GM18868 (cell line): ENCODE measurements at regions not wholly inside any gene's neighbourhood (a gene's known extent, or its start where the extent isn't known, plus 50 kb on each side); places are given as distances from the start of the nearest gene placed in this dataset.
A peak's percentile ranks its signal among the peaks of the same experiment; 100 is the strongest.

Experiments
- ATAC-seq: cut with Tn5 transposase; IDR thresholded peaks from one replicate; pipeline ENCODE4 v1.9.1; 2021; ENCODE audit warnings: mild to moderate bottlenecking, moderate library complexity; ENCODE audit not compliant: unreplicated experiment

DNA sequence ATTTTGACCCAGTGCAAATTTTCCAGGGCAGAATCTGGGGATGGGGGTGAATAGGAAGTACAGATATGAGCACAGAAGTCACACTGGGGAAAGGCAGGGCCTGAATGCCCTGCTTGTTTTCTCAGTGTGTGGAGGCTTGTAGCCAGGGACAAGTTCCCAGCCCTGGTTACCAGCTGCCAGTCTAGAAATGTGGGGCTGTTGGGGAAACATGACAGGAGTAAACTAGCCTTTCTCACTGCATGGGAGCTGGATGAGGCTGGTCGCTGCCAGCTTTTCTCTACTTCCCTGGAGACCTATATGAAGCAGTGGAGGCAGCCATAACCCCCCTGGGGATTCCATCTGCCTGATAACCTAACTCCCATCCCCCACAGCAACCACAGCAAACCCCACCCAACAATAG, 2267.7 kb downstream of the PCDH9 start:
- no peak for ATAC-seq

DNA sequence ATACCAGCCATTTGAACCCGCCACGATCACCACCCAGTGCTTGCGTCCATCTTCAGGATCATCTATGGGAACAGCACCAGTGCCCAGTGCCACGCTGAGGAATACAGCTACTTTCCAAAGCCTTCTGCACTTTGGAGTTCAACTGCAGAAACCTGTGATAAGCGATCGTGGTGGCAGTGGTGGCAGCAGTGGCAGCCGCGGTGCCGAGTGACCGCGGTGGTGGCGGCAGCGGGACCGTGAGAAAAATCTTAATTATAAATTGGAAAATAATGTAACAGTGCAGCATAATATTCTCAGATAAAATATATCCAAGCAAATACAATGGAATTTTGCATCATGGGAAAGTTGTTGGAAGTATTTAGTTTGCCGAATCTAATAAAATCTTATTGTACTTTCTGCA, 2270.9 kb downstream of the PCDH9 start:
- ATAC-seq, result no peak

DNA sequence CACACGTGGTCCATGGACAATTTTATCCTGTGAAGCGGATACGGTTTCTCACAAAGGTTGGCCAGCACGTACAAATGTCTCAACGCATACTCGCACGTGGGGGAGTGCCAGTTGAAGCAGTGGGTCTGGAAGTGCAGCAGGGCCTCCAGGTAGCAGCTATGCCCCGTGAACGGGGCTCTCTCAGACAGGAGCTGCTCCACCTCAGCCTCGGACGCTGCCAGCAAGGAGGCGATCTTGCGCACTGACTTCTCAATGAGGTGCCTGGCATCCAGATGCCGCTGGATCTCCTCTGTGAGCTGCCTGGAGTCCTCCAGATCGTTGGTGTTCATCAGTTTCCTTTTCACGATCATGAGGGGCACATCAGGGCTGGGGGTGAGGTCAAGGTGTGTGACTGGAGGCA, 2272.0 kb downstream of the PCDH9 start:
- ATAC-seq, result no peak

DNA sequence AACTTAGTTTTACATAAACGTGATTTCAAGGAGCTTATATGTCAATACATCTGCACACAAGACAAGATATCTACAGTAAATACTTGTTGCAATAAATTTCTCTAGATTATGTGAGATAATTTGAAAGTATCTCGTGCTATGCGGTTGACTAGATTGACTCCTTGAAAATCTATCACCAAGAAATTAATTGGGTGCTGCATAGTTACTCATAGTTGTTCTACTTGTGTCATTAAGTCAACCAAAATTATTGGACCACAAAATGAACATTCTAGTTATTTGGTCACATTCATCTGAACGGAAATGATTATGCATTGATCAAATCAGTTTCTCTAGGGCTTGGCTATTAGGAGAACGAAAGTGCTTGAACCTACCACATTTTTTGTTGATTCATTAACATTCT, 2291.5 kb downstream of the PCDH9 start:
- ATAC-seq, result no peak

DNA sequence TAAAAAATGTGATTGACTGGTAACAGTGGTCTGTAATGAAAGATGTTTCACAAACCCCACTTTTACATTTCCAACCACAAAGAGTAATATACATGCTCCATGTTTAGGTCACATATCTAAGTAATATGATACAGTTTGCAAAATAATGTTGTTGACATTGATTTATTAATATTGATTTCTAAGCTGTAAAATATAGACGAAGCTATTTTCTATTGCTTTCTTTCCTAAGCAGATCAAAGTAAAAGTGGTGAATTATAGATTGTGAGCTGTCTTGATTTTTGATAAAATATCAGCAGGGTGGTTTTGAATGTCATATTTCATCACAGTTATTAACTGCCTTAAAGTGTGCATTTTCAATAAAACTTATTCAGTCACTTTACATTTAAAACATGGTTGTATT, 2292.8 kb downstream of the PCDH9 start:
- no peak for ATAC-seq

DNA sequence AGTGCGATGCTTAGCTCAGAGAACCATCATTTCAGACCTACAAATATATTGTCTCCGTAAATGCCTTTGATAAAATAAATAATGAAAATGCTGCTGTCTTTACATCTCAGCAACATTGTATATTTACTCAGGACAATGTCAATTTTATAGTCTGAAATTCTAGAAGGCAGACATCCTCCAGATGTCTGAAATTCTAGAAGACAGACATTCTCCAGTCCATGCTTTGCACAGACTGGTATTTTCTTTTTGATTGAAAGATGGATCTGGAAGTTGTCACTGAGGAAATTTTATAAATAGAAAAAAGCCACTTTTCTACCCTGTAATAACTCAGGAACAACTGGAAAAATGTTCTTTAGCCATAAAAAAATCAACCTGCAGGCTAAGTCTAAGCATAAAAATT, 2293.3 kb downstream of the PCDH9 start:
- no peak for ATAC-seq

DNA sequence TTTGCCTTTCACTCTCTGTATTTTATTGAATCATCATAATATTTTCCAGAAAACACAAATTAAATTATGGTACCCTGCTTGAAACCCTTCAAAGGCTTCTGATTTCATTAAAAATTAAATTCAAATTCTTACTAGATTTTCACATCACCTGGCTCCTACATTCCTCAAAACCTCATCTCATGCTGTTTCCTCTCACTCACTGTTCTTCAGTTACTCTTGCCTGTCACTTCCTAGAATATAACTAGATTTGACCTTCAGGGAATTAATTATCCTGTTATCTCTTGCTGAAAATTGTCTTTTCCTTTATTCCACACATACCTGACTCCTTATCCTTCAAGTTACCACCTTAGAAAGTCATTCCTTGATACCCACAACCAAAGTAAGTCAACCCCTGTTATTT, 2294.7 kb downstream of the PCDH9 start:
- ATAC-seq, result no peak

DNA sequence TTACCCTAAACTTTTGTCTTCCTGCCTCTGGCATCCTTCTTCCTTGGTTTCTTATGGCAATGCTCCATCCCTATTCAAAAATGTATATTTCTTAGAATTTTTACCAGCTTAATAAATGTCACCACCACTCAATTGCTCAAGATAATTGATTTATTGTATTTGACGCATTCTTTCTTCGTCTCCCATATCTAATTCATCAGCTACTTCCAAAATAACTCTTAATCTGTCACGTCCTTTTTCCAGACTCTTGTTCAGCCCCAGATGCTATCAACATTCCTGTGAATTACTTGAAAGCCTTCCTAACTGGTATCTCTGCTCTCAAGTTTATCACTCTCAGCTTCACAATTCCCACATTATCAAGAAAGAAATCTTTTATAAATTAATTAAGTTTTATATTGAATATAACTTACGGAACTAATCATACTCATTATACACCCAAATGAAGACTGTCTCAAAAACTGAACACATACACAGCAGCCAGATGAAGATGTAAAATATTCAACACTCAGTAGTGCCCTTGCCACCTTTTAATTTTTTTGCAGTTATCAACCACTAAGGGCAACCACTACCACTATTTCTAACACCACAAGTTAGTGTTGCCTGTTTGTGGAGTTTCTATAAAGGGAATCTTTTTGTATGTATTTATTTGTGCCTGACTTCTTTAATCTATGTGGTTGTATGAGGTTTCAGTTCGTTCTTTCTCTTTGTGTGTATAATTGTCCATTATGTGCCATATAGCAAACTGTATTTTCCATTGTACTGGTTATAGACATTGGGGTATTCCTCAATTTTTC, 2295.4 kb downstream of the PCDH9 start:
- ATAC-seq, result no peak

DNA sequence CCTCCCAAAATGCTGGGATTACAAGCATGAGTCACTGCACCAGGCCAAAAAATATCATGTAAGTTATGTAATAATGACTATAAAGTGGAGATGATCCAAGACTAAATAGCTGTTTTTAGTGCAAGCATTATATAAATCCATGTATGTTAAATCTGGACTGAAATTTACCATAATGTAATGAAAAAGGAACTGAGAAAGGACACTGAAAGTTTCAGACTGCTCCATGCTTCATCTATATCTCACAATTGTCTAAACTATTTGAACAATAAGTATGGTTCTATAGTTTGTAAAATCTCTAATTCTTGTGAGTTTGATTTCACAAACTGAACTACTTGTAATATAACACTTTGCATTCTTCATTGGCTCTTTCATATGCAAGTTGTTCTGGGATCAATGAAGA, 2299.5 kb downstream of the PCDH9 start:
- peak; percentile 50 for ATAC-seq

DNA sequence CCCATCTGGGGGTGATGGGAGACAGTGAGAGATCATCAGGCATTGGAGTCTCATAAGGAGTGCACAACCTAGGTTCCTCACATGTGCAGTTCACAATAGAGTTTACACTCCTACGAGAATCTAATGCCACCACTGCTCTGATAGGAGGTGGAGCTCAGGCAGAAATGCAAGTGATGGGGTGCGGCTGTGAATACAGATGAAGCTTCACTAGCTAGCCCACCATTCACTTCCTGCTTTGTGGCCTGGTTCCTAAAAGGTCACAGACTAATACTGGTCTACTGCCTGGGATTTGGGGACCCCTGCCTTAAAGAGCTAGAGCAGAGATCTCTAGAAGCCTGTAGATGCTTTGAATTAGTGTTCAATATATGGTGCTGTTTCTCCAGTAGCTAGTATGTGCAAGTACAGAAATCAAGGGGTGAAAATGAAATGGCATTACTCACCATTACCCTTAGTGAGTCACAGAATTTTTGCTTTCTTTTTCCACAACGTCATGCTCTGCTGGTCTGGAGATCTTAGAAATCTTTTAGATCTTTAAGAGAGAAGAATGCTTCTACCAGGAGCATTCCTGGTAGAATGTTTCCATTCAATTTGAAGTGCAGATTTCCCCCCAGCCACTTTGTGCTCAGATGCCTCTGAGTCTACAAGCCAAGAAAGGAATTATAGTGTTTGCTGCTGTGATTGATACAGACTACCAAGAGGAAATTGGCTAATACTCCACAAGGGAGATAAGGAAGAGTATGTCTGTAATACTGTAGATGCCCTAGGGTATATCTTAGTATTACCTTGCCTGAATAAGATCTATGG, 2301.2 kb downstream of the PCDH9 start:
- peak; percentile 86 for ATAC-seq

DNA sequence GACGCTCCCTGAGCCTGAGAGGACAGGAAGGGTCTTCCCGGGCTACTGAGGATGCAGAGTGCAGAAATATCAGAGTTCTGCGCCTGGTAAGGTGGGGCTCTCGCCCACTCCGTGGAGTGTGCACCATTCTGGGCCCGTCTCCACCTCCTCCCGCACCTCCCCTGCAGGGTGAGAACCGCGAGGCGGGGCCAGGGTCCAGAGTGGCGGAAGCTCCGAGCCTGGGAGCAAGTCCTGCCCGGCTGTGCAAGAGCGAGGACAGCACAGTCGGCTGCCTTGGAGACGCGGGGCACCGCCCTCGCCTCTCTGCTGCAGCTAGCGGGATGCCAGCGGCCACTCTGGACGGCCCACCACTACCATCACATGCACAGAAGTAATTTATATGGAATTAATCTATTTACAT, 2304.4 kb downstream of the PCDH9 start:
- ATAC-seq, result no peak

DNA sequence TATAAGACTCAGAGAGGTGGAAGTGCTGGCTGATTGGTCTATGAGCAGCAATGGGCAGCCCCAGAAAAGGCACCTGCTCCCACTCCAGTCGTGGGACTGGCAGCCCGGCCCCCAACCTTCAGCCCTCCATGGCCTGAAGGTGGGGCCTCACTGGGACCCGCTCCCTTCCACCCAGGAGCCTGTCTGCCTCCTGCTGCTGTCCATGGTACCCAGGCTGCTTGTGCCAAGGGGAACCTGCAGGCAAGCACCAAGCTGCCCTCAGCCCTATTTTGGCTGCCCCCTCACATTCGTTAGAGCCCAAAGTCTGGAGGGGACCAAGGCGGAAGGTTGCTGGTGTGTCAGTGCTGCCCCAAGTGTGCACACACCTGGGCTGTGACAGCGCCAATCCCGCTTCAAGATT, 2304.9 kb downstream of the PCDH9 start:
- ATAC-seq, result no peak

DNA sequence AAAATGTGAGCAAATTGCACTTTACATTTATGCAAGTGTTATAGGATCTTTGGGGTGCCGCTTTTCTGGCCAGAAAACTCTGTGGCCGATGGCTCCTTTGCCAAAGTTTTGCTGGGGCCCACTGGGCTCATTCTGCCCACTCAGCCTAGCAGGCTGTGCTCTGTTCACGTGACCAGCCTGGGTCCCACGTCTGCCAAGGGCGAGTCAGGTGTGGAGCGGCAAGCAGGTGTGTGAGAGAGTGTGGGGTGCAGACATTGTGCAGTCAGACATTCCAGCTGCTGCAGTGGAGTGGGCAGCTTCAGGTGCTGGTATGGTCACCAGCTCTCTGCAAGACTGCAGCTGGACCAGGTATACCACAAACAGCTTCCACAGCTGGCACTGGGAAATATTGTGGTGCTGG, 2305.7 kb downstream of the PCDH9 start:
- ATAC-seq, result no peak

DNA sequence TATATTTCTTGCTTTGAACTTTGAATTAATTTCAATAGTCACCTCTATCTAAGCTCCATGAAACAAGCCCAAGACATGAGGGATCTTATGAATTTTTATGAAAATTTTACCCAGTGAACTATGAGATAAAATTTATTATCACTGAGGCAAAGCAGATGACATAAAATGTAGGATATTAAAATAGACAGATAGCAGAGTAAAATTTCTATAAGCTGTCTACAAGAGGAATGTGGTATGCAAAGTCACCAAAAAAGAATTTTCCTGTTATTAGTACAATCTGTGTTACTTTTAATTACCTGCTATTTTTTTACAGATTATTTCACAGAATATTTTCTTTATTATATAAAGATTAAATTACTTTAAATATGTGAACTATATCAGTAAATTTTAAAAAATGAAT, 2312.6 kb downstream of the PCDH9 start:
- no peak for ATAC-seq

DNA sequence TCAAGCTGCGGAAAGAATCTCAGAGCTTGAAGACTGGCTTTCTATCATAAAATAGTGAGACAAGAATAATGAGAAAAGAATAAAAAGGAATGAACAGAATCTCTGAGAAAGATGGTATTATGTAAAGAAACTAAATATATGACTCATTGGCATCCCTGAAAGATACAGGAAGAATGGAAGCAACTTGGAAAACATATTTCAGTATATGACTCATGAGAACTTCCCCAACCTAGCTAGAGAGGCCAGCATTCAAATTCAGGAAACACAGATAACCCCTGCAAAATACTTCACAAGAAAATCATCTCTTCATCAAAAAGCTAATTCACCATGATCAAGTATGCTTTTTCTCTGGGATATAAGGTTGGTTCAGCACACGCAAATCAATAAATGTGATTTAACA, 2318.0 kb downstream of the PCDH9 start:
- no peak for ATAC-seq

DNA sequence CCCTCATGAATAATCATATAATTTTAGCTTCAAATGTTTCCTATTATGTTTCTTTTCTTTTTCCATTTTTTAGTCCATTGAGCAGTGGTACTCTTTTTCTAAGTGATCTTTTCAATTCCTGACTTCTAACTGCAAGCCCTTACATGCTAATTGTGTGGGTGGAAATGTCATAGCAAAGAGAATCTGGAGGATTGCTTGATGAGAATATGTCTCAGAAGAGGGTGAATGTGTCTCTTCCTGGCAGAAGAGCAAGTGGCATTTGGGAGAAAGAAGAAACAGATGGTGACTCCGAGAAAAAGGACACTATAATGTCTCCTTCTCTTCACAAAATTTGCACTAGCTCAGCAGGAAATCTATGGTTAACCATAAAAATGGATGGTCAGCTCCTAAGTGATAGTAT, 2320.0 kb downstream of the PCDH9 start:
- ATAC-seq, result no peak

DNA sequence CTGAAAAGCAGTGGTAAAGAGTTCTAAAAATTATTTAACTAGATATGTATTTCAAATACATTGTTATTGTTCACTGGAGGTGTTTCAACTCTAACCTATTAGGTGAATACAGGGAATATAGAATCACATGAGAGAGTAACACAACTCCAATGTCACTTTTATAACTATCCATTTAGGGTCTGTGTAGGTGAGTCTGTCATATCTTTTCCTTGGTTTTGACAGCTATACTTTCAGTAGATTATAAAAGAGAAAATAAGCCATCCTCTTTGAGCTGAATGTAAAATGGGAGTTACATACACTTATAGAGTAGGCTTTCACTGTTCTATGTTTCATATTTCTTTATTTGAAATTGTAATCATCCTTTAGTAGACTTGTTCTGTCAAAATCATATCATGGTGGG, 2321.0 kb downstream of the PCDH9 start:
- no peak for ATAC-seq

DNA sequence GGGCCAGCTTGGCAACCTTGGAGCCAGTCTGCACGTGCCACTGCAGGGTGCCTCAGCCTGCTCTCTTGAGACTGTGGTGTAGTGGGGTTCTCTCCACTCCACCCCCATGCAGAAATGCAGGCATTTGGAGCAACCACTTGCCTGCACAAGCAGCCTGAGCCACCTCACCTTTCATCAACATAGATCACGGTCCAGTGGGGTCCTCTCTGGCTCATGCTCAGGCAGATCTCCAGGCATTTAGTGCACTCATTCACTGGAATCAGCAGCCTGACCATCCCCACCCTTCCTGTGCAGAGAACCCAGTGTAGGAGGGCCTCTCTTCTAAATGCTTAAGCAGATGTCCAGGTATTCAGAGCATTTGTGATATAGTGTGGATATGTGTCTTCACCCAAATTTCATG, 2330.1 kb downstream of the PCDH9 start:
- ATAC-seq, result no peak

DNA sequence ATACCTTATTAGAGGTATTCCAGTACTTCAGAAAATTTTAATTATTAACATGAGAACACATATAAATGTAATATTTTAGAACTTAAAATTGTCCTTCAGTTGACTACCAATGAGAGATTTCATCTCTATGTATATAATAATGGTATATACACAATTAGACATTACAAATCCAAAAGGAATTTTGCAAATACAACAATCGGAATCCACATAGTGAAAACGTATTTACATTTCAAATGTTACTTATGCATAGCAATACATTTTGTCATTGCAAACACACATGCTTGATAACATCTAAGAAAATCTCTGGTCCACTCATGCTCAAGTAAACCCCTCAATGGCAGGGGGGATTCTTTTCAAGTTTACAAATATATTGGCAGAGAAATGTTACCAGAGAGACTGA, 2345.2 kb downstream of the PCDH9 start:
- no peak for ATAC-seq

DNA sequence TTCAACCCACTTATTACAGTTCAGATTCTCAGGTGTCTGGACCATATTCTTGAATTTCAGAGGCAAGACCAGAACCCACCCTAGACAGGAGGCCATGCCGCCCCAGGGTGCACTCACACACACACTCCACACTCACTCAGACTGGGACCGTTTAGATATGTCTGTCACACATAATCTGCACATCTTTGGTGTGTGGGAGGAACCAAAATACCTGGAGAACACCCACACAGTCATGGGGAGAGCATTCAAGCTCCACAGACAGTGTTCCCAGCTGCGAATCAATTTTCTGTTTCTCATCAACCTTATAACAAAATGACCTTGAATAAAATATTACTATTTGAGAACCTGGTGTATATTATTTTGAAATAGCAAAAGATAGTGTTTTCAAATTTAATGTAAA, 2353.0 kb downstream of the PCDH9 start:
- ATAC-seq, result no peak

DNA sequence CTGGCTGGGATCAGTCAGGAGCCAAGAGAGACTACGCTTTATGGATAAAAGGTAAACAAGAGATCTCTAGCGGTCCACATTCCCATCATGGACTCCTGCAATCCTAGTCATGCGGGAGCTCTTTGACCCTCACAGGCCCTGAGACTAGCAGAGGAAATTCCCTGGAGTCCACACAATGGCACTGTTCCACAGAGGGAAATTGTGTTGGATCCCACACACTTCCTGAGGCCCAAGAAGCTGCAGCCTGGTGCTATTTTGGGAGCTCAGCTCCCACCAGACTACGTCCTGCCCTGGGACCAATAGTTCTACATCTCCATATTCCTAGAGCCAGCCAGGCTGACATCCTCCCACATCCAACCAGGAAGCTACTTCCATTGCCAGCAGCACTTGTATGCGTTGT, 2358.4 kb downstream of the PCDH9 start:
- no peak for ATAC-seq

DNA sequence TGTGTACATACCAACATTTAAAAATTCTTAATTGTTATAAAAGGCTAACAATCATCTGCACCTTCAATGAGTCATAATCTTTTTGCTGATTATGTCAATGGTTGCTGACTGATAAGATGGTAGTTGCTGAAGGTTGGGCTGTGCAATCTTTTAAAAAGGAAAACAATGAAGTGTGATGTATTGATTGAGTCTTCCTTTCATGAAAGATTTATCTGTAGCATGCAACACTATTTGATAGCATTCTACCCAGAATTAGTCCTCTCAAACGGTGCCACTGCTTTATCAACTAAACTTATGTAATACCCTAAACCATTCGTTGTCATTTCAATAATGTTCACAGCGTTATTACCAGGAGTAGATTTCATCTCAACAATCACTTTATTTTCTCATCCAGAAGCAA, 2360.6 kb downstream of the PCDH9 start:
- ATAC-seq, result no peak

DNA sequence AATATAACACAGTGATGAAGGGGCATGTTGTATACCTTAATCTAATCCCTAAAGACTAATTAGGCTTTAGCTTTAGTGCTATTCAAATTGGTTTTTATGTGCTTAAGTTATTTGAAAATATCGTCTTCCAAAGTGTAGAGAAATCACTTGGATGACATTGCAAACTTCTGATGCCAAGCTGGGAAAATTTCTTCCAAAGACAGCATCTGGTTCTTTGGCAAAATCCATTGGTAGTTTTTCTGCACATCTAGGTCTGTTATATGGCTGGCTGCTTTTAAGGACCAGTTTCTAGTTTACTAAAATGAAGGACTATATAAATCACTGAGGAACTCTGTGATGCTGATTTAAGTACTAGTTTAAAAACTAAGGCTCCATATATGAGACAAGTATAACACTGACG, 2362.3 kb downstream of the PCDH9 start:
- ATAC-seq, result no peak
